H1 (cell line): ENCODE measurements at regions not wholly inside any gene's neighbourhood (a gene's known extent, or its start where the extent isn't known, plus 50 kb on each side); places are given as distances from the start of the nearest gene placed in this dataset.

Experiments
- CBX5 ChIP-seq: fragments of 300-800, 300-1000 bp; sonication (generic); IDR thresholded peaks from 2 replicates; pipeline ENCODE4 v1.7.1; 2016; ENCODE audit warnings: antibody characterized with exemption, low read length, low read depth
- CHD7 ChIP-seq: fragments of 300-600 bp; sonication (generic); IDR thresholded peaks from 2 replicates; pipeline ENCODE4 v1.7.1; 2012; ENCODE audit warnings: low read length, moderate library complexity, mild to moderate bottlenecking, inconsistent platforms; ENCODE audit not compliant: insufficient replicate concordance
- KDM5A ChIP-seq: fragments of 200-600 bp; IDR thresholded peaks from 2 replicates; pipeline ENCODE4 v1.7.1; 2012; ENCODE audit warnings: mild to moderate bottlenecking, low read length, inconsistent platforms, mixed read lengths
- PHF8 ChIP-seq: fragments of 200-600 bp; sonication (generic); conservative IDR thresholded peaks from 2 replicates; pipeline ENCODE4 v1.7.1; 2012; ENCODE audit warnings: low read depth, mild to moderate bottlenecking, inconsistent platforms, low read length, moderate library complexity
- SP4 ChIP-seq: IDR thresholded peaks from 2 replicates; pipeline ENCODE4 v1.6.1; 2012; ENCODE audit warnings: low read length, inconsistent platforms

- no peak for TF ChIP-seq CHD7
- no peak for TF ChIP-seq KDM5A
- no peak for TF ChIP-seq PHF8
- TF ChIP-seq SP4, result no peak
- no peak for TF ChIP-seq CBX5
Observed at GRCh38 chr15:96599268-96599667, 268.8 kb downstream of the NR2F2 start (continued).
